GM12878 (cell line): ENCODE measurements at regions not wholly inside any gene's neighbourhood (a gene's known extent, or its start where the extent isn't known, plus 50 kb on each side); places are given as distances from the start of the nearest gene placed in this dataset.

Source experiments
- CHD2 ChIP-seq: IDR thresholded peaks from 2 replicates; pipeline ENCODE4 v1.6.1; 2011; ENCODE audit warnings: low read depth, low read length, improper control_type of control experiment, borderline replicate concordance
- CTCF ChIP-seq, 3 experiments: IDR thresholded peaks in 2 of 3; conservative IDR thresholded peaks in 1 of 3; 2 replicates each; pipeline ENCODE4 v1.5.1; 2011; ENCODE audit warnings: low read depth in 3 of 3, low read length in 3 of 3, mild to moderate bottlenecking in 3 of 3, control low read depth in 2 of 3, moderate library complexity in 2 of 3, inconsistent platforms in 1 of 3, mixed read lengths in 1 of 3; ENCODE audit not compliant: control insufficient read depth in 2 of 3, insufficient read depth in 1 of 3; ENCODE audit errors: extremely low read depth in 1 of 3
- FOXK2 ChIP-seq: fragments of 450-650 bp; IDR thresholded peaks from 2 replicates; pipeline ENCODE4 v1.6.1; 2017; ENCODE audit warnings: mild to moderate bottlenecking, moderate library complexity
- GABPA ChIP-seq: IDR thresholded peaks from 2 replicates; pipeline ENCODE4 v1.6.1; 2014; ENCODE audit warnings: antibody characterized with exemption, low read depth, mild to moderate bottlenecking, inconsistent platforms
- NFYA ChIP-seq: IDR thresholded peaks from 2 replicates; pipeline ENCODE4 v1.6.1; 2011; ENCODE audit warnings: low read depth, mild to moderate bottlenecking, low read length, improper control_type of control experiment, borderline replicate concordance
- POLR2A ChIP-seq: IDR thresholded peaks from 2 replicates; pipeline ENCODE4 v1.6.1; 2011; ENCODE audit warnings: low read depth, mild to moderate bottlenecking, low read length
- SP1 ChIP-seq: IDR thresholded peaks from one replicate; pipeline ENCODE4 v1.6.1; 2011; ENCODE audit warnings: low read depth, low read length
- TCF12 ChIP-seq: IDR thresholded peaks from 2 replicates; pipeline ENCODE4 v1.6.1; 2011; ENCODE audit warnings: low read depth, mild to moderate bottlenecking, low read length

GRCh38 chr10:33482486-33482885 lies 148.0 kb upstream of the NRP1 start:
- TF ChIP-seq GABPA (no peak), POLR2A (no peak), TCF12 (no peak), FOXK2 (no peak), CTCF (IDR thresholded peaks at IDR 0.05 in 2 of 3, conservative IDR thresholded peaks at IDR 0.05 in 1 of 3; ENCODE audit: control insufficient read depth in 2 of 3, extremely low read depth in 1 of 3, insufficient read depth in 1 of 3, low read depth in 3 of 3, low read length in 3 of 3) (no peak), CHD2 (no peak), NFYA (no peak), SP1 (no peak)
